OCI-LY1 (cell line): ENCODE measurements at regions not wholly inside any gene's neighbourhood (a gene's known extent, or its start where the extent isn't known, plus 50 kb on each side); places are given as distances from the start of the nearest gene placed in this dataset.

Source experiments
- EZH2 ChIP-seq: fragments of 200-600 bp; sonication (generic), shearing (Covaris generic); IDR thresholded peaks from 2 replicates; pipeline ENCODE4 v1.8.0; 2017; ENCODE audit warnings: borderline replicate concordance, mixed run types, mild to moderate bottlenecking, antibody characterized with exemption, low read length, moderate library complexity, mixed read lengths
- TF ChIP-seq, protein P1 (sequence below): fragments of 200-600 bp; sonication (generic), shearing (Covaris generic); IDR thresholded peaks from 2 replicates; pipeline ENCODE4 v1.5.1; 2017; ENCODE audit warnings: mild to moderate bottlenecking, antibody characterized with exemption, low read length, moderate library complexity, mixed read lengths

- TF ChIP-seq, protein P1, sequence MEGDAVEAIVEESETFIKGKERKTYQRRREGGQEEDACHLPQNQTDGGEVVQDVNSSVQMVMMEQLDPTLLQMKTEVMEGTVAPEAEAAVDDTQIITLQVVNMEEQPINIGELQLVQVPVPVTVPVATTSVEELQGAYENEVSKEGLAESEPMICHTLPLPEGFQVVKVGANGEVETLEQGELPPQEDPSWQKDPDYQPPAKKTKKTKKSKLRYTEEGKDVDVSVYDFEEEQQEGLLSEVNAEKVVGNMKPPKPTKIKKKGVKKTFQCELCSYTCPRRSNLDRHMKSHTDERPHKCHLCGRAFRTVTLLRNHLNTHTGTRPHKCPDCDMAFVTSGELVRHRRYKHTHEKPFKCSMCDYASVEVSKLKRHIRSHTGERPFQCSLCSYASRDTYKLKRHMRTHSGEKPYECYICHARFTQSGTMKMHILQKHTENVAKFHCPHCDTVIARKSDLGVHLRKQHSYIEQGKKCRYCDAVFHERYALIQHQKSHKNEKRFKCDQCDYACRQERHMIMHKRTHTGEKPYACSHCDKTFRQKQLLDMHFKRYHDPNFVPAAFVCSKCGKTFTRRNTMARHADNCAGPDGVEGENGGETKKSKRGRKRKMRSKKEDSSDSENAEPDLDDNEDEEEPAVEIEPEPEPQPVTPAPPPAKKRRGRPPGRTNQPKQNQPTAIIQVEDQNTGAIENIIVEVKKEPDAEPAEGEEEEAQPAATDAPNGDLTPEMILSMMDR = no peak
- no peak for TF ChIP-seq EZH2
Measured at GRCh38 chr5:54897001-54897400, 88.4 kb downstream of the ESM1 start.
